ENCODE measurements at regions not wholly inside any gene's neighbourhood (a gene's known extent, or its start where the extent isn't known, plus 50 kb on each side); places are given as distances from the start of the nearest gene placed in this dataset.

DNA sequence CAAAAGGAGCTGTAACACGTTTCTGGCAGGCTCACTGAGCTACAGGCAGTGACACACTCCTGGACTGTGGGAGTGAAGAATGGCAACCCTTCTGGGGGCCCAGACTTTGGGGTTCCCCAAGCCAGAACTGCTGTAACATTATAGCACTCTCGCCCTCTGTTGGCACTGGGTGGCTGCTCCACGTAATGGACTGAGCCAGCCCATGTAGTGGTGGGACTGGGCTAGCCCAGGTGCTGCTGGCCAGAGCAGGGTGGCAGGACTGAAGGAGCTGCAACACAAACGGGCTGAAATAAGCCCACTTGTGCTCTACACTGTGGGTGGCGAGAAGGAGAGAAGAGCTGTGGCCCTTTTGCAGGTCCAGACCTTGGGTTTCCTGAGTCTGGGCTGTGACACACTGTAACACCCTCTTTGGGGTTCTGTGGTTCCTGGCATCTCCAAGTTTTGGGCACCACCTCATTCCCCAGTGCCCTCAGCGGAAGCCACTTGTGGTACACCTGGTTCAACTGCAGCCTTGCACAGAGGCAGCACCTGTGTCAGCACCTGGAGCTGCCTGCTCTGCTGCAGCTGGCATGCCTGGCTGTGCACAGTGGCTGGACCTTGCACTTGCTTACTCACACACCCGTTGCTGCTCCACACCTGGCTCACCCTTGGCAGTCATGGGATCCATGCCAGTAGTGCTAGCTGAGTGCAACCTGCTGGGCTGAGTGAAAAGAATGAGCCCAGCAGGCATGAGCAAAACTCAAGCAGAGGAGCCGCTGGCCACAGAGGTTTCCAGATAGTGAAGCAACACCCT, 95.0 kb upstream of the PRR16 start:
- Histone ChIP-seq H3K9ac (ENCODE audit: low read depth, low read length) (no peak overlapping the region), H3K27me3 (ENCODE audit: control insufficient read depth, insufficient read depth, low read length) (no peaks in the 10 kb centered on the region), H3K4me1 (ENCODE audit: control insufficient read depth, insufficient read depth, low read length) (no peaks in the 10 kb centered on the region), H3K36me3 (ENCODE audit: control insufficient read depth, insufficient read depth, low read length) (no peaks in the 10 kb centered on the region), H3K27ac (ENCODE audit: low read depth, low read length) (no peak overlapping the region), H3K9me3 (ENCODE audit: control insufficient read depth, insufficient read depth, low read length) (peaks cover 7% of the 10 kb centered on the region; the same call in 1 of the 2 replicates), H3K4me3 (ENCODE audit: low read depth, low read length) (no peak overlapping the region)

DNA sequence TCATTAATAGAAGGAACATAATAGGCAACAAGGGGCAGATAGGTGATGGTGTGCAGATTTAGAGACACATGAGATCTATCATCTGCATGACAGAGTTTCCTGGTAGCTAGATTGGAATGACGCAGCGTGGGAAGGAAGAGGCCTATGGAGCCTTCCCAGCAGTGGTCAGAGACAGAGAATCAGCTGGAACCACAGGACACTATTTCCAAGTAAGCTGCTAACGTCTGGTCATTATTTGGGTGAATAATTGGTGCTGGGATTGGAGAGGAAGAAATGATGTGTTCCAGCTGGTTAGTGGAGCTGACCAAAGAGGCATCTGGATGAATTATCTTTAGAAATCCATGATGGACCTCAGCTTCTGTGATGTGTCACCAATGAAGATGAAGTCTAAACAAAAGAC, 91.2 kb upstream of the PRR16 start:
- Histone ChIP-seq H3K4me1 (ENCODE audit: control insufficient read depth, insufficient read depth, low read length) (no peaks in the 10 kb centered on the region), H3K36me3 (ENCODE audit: control insufficient read depth, insufficient read depth, low read length) (no peaks in the 10 kb centered on the region), H3K9ac (ENCODE audit: low read depth, low read length) (no peak overlapping the region)

DNA sequence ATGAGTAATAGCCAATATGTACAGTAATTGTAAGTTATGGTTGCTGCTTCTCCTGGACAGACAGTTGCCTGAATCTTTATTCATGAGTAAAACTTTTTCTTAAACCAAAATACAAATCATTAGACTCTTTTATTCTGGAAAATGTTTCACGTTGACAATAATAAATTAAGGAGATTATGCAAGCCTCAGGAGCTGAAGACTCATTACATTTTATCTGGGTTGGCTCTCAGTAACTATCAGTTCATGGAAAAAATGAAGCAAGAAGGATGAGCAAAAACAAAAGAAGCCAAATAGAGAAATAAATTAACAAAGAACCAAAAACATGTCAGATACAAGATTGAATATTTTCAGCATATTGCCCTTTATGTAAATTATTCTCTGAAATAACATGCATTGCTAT, 88.9 kb upstream of the PRR16 start:
- Histone ChIP-seq H3K4me3 (ENCODE audit: low read depth, low read length) (no peak overlapping the region), H3K4me1 (ENCODE audit: control insufficient read depth, insufficient read depth, low read length) (no peaks in the 10 kb centered on the region), H3K27me3 (ENCODE audit: control insufficient read depth, insufficient read depth, low read length) (no peaks in the 10 kb centered on the region), H3K27ac (ENCODE audit: low read depth, low read length) (no peak overlapping the region), H3K36me3 (ENCODE audit: control insufficient read depth, insufficient read depth, low read length) (no peaks in the 10 kb centered on the region), H3K9me3 (ENCODE audit: control insufficient read depth, insufficient read depth, low read length) (peaks cover 8% of the 10 kb centered on the region), H3K9ac (ENCODE audit: low read depth, low read length) (no peak overlapping the region)

More for the DNA sequence above, 91.2 kb upstream of the PRR16 start:
- H3K27me3 ChIP-seq (ENCODE audit: control insufficient read depth, insufficient read depth, low read length): no peaks in the 10 kb centered on the region
- H3K4me3 ChIP-seq (ENCODE audit: low read depth, low read length): no peak overlapping the region
- H3K9me3 ChIP-seq (ENCODE audit: control insufficient read depth, insufficient read depth, low read length): peaks cover 7% of the 10 kb centered on the region; the same call in 1 of the 2 replicates
- H3K27ac ChIP-seq (ENCODE audit: low read depth, low read length): no peak overlapping the region

DNA sequence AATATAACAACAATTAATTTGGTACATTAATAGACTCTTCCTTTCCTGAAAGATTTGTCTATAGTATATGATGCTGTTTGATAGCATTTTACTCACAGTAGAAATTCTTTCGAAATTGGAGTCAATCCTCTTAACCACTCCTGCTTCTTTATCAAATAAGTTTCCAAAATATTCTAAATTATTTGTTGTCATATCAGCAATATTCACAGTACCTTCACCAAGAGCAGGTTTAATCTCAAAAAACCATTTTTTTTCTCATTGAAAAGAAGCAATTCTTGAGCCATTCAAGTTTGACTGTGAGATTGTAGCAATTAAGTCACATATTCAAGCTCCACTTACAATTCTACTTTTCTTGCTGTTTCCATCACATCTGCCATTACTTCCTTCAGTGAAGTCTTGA, 83.5 kb upstream of the PRR16 start:
- Histone ChIP-seq H3K36me3 (ENCODE audit: control insufficient read depth, insufficient read depth, low read length) (no peaks in the 10 kb centered on the region), H3K9me3 (ENCODE audit: control insufficient read depth, insufficient read depth, low read length) (peaks cover 8% of the 10 kb centered on the region), H3K4me3 (ENCODE audit: low read depth, low read length) (no peak overlapping the region), H3K4me1 (ENCODE audit: control insufficient read depth, insufficient read depth, low read length) (no peaks in the 10 kb centered on the region), H3K27ac (ENCODE audit: low read depth, low read length) (no peak overlapping the region), H3K9ac (ENCODE audit: low read depth, low read length) (no peak overlapping the region), H3K27me3 (ENCODE audit: control insufficient read depth, insufficient read depth, low read length) (no peaks in the 10 kb centered on the region)

DNA sequence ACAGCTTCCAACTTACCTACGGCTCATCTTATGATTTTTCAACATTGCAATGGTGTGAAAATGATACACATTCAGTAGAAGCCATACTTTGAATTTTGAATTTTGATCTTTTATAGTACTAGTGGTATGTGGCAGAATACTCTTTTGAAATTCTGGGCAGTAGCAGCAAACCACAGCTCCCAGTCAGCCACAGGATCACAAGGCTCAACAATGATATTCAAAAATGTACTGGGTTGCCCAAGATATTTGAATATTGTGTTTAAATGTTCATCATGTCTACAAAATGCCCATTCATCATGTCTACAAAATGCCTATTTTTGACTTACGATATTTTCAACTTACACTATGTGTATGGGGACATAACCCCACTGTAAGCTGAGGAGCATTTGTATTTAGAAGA, 81.3 kb upstream of the PRR16 start:
- no peaks in the 10 kb centered on the region for H3K4me1 ChIP-seq (ENCODE audit: control insufficient read depth, insufficient read depth, low read length)
- H3K27ac ChIP-seq (ENCODE audit: low read depth, low read length): no peak overlapping the region
- H3K27me3 ChIP-seq (ENCODE audit: control insufficient read depth, insufficient read depth, low read length): no peaks in the 10 kb centered on the region
- H3K9me3 ChIP-seq (ENCODE audit: control insufficient read depth, insufficient read depth, low read length): peaks cover 8% of the 10 kb centered on the region; the same call in 1 of the 2 replicates
- no peak overlapping the region for H3K4me3 ChIP-seq (ENCODE audit: low read depth, low read length)
- no peaks in the 10 kb centered on the region for H3K36me3 ChIP-seq (ENCODE audit: control insufficient read depth, insufficient read depth, low read length)
- no peak overlapping the region for H3K9ac ChIP-seq (ENCODE audit: low read depth, low read length)

DNA sequence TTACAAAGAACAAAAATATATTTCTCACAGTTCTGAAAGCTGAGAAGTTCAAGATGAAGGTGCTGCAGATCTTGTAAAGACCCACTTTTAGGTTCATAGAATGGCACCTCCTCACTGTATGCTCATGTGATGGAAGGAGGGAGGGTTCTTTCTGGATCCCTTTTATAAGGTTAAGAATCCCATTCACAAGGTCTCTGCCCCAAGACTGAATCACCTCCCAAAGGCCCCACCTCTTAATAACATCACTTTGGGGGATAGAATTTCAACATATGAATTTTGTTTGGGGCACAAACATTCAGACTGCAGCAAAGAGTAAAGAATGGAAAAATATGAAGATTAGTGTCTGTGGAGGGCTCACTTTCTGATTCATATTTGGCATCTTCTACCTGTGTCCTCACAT, 77.1 kb upstream of the PRR16 start:
- no peaks in the 10 kb centered on the region for H3K27me3 ChIP-seq (ENCODE audit: control insufficient read depth, insufficient read depth, low read length)
- H3K9ac ChIP-seq (ENCODE audit: low read depth, low read length): no peak overlapping the region
- H3K4me3 ChIP-seq (ENCODE audit: low read depth, low read length): no peak overlapping the region
- H3K4me1 ChIP-seq (ENCODE audit: control insufficient read depth, insufficient read depth, low read length): no peaks in the 10 kb centered on the region
- H3K36me3 ChIP-seq (ENCODE audit: control insufficient read depth, insufficient read depth, low read length): no peaks in the 10 kb centered on the region
- H3K27ac ChIP-seq (ENCODE audit: low read depth, low read length): no peak overlapping the region
- no peaks in the 10 kb centered on the region for H3K9me3 ChIP-seq (ENCODE audit: control insufficient read depth, insufficient read depth, low read length)

DNA sequence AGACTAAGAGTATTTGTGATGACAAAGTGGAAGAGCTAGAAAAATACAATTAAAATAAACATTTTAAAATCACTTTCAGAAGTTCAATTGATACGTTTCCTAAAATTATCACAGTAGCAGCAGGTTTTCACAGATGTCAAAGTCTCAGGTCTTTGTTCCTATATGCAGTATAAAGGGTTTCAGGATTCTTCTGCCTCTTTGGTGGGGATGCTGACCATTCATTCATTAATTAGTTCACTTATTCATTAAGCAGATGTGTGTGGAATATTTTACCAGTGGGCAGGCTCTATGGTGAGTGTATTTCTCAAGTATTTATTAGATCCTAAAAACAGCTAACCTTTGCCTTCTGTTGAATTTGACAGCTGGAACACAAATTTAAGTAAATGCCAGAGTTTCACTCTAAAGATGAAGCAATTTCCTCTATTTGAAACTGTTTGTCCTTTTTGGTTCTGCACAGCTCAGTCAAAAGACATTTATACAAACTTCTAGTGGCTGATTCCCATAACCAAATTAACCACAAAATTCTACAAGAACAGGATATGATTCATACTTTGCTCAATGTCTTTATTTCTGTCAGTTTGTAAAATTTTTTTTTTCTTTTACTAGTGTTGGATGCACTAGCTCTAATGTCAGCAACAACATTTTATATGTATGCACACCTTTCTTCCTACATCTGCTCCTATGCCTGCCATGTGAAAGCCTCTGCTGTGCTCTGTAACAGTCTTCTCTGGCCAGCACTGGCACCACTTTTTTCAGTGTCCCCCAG, 75.9 kb upstream of the PRR16 start:
- no peaks in the 10 kb centered on the region for H3K36me3 ChIP-seq (ENCODE audit: control insufficient read depth, insufficient read depth, low read length)
- H3K4me3 ChIP-seq (ENCODE audit: low read depth, low read length): no peak overlapping the region
- no peaks in the 10 kb centered on the region for H3K27me3 ChIP-seq (ENCODE audit: control insufficient read depth, insufficient read depth, low read length)
- no peaks in the 10 kb centered on the region for H3K4me1 ChIP-seq (ENCODE audit: control insufficient read depth, insufficient read depth, low read length)
- H3K9ac ChIP-seq (ENCODE audit: low read depth, low read length): no peak overlapping the region
- H3K9me3 ChIP-seq (ENCODE audit: control insufficient read depth, insufficient read depth, low read length): no peaks in the 10 kb centered on the region
- H3K27ac ChIP-seq (ENCODE audit: low read depth, low read length): no peak overlapping the region

DNA sequence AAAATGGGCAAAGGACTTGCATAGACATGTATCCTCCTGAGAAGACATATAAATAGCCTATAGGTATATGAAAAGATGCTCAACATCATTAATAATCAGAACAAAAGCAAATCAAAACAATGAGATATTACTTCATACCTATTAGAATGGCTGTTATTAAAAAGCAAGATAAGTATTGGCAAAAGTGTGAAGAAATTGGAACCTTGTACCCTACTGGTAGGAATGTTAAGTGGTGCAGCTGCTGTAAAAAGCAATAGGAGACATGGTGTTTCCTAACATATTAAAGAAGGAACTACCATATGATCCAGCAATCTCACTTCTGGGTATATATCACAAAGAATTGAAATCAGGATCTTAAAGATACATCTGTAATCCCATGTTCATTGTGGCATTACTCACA, 69.8 kb upstream of the PRR16 start:
- H3K4me3 ChIP-seq (ENCODE audit: low read depth, low read length): no peak overlapping the region
- H3K36me3 ChIP-seq (ENCODE audit: control insufficient read depth, insufficient read depth, low read length): no peaks in the 10 kb centered on the region
- no peaks in the 10 kb centered on the region for H3K4me1 ChIP-seq (ENCODE audit: control insufficient read depth, insufficient read depth, low read length)
- peaks cover 2% of the 10 kb centered on the region; the same call in 1 of the 2 replicates for H3K9me3 ChIP-seq (ENCODE audit: control insufficient read depth, insufficient read depth, low read length)
- no peak overlapping the region for H3K27ac ChIP-seq (ENCODE audit: low read depth, low read length)
- H3K9ac ChIP-seq (ENCODE audit: low read depth, low read length): no peak overlapping the region
- no peaks in the 10 kb centered on the region for H3K27me3 ChIP-seq (ENCODE audit: control insufficient read depth, insufficient read depth, low read length)

DNA sequence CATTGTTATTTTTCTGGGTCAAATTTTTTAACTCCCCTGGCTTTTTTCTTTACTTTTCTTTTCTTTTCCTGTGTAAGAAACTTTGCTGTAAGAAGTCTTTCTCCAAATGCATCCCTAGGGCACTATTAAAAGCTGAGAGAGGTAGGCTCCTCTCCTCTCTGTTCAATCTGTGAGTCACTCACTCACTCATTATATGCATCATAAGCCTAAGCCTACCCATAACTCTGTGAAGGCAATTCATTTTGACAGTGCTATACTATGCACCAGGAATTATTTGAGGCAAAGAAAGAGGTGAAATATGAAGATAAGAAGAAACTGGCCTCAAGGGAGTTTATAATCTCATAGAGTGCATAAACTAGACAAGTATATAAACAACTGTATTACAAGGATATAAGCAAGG, 67.9 kb upstream of the PRR16 start:
- H3K9ac ChIP-seq (ENCODE audit: low read depth, low read length): no peak overlapping the region
- H3K27me3 ChIP-seq (ENCODE audit: control insufficient read depth, insufficient read depth, low read length): no peaks in the 10 kb centered on the region
- H3K36me3 ChIP-seq (ENCODE audit: control insufficient read depth, insufficient read depth, low read length): no peaks in the 10 kb centered on the region
- no peak overlapping the region for H3K27ac ChIP-seq (ENCODE audit: low read depth, low read length)
- H3K9me3 ChIP-seq (ENCODE audit: control insufficient read depth, insufficient read depth, low read length): peaks cover 4% of the 10 kb centered on the region
- no peaks in the 10 kb centered on the region for H3K4me1 ChIP-seq (ENCODE audit: control insufficient read depth, insufficient read depth, low read length)
- no peak overlapping the region for H3K4me3 ChIP-seq (ENCODE audit: low read depth, low read length)

DNA sequence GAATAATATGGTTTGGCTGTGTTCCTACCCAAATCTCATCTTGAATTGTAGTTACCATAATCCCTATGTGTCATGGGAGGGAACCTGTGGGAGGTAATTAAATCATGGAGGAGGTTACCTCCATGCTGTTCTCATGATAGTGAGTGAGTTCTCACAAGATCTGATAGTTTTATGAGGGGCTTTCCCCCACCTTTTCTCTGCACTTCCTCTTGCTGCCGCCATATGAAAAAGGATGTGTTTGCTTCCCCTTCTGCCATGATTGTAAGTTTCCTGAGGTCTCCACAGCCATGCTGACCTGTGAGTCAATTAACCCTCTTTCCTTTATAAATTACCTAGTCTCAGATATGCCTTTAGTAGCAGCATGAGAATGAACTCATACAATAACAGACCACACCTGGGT, 63.7 kb upstream of the PRR16 start:
- no peaks in the 10 kb centered on the region for H3K27me3 ChIP-seq (ENCODE audit: control insufficient read depth, insufficient read depth, low read length)
- H3K9ac ChIP-seq (ENCODE audit: low read depth, low read length): no peak overlapping the region
- no peak overlapping the region for H3K27ac ChIP-seq (ENCODE audit: low read depth, low read length)
- H3K9me3 ChIP-seq (ENCODE audit: control insufficient read depth, insufficient read depth, low read length): peaks cover 4% of the 10 kb centered on the region
- H3K36me3 ChIP-seq (ENCODE audit: control insufficient read depth, insufficient read depth, low read length): no peaks in the 10 kb centered on the region
- H3K4me3 ChIP-seq (ENCODE audit: low read depth, low read length): no peak overlapping the region
- H3K4me1 ChIP-seq (ENCODE audit: control insufficient read depth, insufficient read depth, low read length): no peaks in the 10 kb centered on the region

DNA sequence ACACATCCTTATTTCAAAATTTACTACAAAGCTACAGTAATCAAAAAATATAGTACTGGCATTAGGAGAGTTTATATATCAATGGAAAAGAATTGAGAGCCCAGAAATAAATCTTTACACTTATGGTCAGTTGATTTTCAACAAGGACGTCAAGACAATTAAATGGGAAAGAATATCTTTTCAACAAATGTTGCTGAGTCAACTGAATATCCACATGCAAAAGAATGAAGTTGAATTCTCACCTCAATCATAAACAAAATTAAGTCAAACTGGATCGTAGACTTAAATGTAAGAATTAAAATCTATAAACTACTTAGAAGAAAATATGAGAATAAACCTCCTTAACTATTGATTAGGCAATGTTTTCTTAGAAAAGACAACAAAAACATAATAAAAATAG, 61.5 kb upstream of the PRR16 start:
- Histone ChIP-seq H3K4me3 (ENCODE audit: low read depth, low read length) (no peak overlapping the region), H3K4me1 (ENCODE audit: control insufficient read depth, insufficient read depth, low read length) (no peaks in the 10 kb centered on the region), H3K27me3 (ENCODE audit: control insufficient read depth, insufficient read depth, low read length) (no peaks in the 10 kb centered on the region), H3K9ac (ENCODE audit: low read depth, low read length) (no peak overlapping the region), H3K27ac (ENCODE audit: low read depth, low read length) (no peak overlapping the region), H3K36me3 (ENCODE audit: control insufficient read depth, insufficient read depth, low read length) (no peaks in the 10 kb centered on the region), H3K9me3 (ENCODE audit: control insufficient read depth, insufficient read depth, low read length) (peaks cover 12% of the 10 kb centered on the region)

Measured in HUES48 (cell line).